GM23338 (cell line): ENCODE measurements at regions not wholly inside any gene's neighbourhood (a gene's known extent, or its start where the extent isn't known, plus 50 kb on each side); places are given as distances from the start of the nearest gene placed in this dataset.

ENCODE experiments used
- ATAC-seq: fragments of 200-7000 bp; cut with Tn5 transposase; 3 replicates; pipeline ENCODE4 v1.9.1; 2020
- DNase-seq: peaks from one replicate; pipeline ENCODE4 v3.0.0-alpha.2; 2015; ENCODE audit warnings: low spot score
- H2AFZ ChIP-seq: fragments of 200-600 bp; sonication (generic); 2 replicates; pipeline ENCODE4 v1.8.0; 2016; ENCODE audit warnings: antibody characterized with exemption, mild to moderate bottlenecking, moderate library complexity
- H3F3A ChIP-seq: fragments of 200-600 bp; sonication (generic); replicated peaks from 2 replicates; pipeline ENCODE4 v1.8.0; 2017; ENCODE audit warnings: antibody characterized with exemption, mixed run types, low read depth
- H3K27ac ChIP-seq: fragments of 200-600 bp; sonication (generic); 2 replicates; pipeline ENCODE4 v1.6.1; 2016; ENCODE audit warnings: low read depth
- H3K27me3 ChIP-seq: fragments of 200-600 bp; sonication (generic); 2 replicates; pipeline ENCODE4 v1.8.0; 2016; ENCODE audit warnings: mild to moderate bottlenecking, mixed run types, moderate library complexity; ENCODE audit not compliant: insufficient read depth
- H3K36me3 ChIP-seq: fragments of 200-600 bp; sonication (generic); 2 replicates; pipeline ENCODE4 v1.8.0; 2016; ENCODE audit warnings: mild to moderate bottlenecking; ENCODE audit not compliant: insufficient read depth
- H3K4me1 ChIP-seq: fragments of 200-600 bp; sonication (generic); 2 replicates; pipeline ENCODE4 v1.8.0; 2016; ENCODE audit warnings: mild to moderate bottlenecking, moderate library complexity; ENCODE audit not compliant: insufficient read depth
- H3K4me2 ChIP-seq: fragments of 200-600 bp; sonication (generic); 2 replicates; pipeline ENCODE4 v1.7.1; 2017; ENCODE audit warnings: mixed run types
- H3K4me3 ChIP-seq: fragments of 200-600 bp; sonication (generic); 2 replicates; pipeline ENCODE4 v1.6.1; 2016; ENCODE audit warnings: mixed run types
- H3K79me2 ChIP-seq: fragments of 200-600 bp; sonication (generic); replicated peaks from 2 replicates; pipeline ENCODE4 v1.8.0; 2017; ENCODE audit warnings: mild to moderate bottlenecking; ENCODE audit not compliant: insufficient read depth
- H3K9me2 ChIP-seq: fragments of 200-600 bp; sonication (generic); 2 replicates; pipeline ENCODE4 v1.8.0; 2017; ENCODE audit not compliant: insufficient read depth
- H4K20me1 ChIP-seq: fragments of 200-600 bp; sonication (generic); replicated peaks from 2 replicates; pipeline ENCODE4 v1.8.0; 2017; ENCODE audit warnings: mild to moderate bottlenecking; ENCODE audit not compliant: insufficient read depth
- H3K27ac Mint-ChIP-seq: 2 replicates; pipeline ENCODE4 v1.8.0; 2020; ENCODE audit warnings: inconsistent platforms, mild to moderate bottlenecking, moderate library complexity, mixed read lengths
- H3K27me3 Mint-ChIP-seq: 3 replicates; pipeline ENCODE4 v1.8.0; 2022; ENCODE audit warnings: low read depth, mild to moderate bottlenecking, moderate library complexity, mixed read lengths, inconsistent platforms; ENCODE audit not compliant: insufficient read depth, poor library complexity
- H3K36me3 Mint-ChIP-seq: 3 replicates; pipeline ENCODE4 v1.8.0; 2021; ENCODE audit warnings: low read depth, mild to moderate bottlenecking, inconsistent platforms, moderate library complexity, mixed read lengths
- H3K4me1 Mint-ChIP-seq: 3 replicates; pipeline ENCODE4 v1.8.0; 2020; ENCODE audit warnings: mild to moderate bottlenecking, inconsistent platforms, mixed read lengths
- H3K4me3 Mint-ChIP-seq: 3 replicates; pipeline ENCODE4 v1.8.0; 2021; ENCODE audit warnings: moderate library complexity, mild to moderate bottlenecking, inconsistent platforms, mixed read lengths
- H3K9me3 Mint-ChIP-seq: 3 replicates; pipeline ENCODE4 v1.8.0; 2020; ENCODE audit warnings: moderate library complexity, mild to moderate bottlenecking, inconsistent platforms, mixed read lengths
- CREB1 ChIP-seq: fragments of 250-450 bp; sonication (Bioruptor Pico); IDR thresholded peaks from 2 replicates; pipeline ENCODE4 v1.5.0; 2020; ENCODE audit warnings: low read depth, mild to moderate bottlenecking, moderate library complexity
- EZH2 ChIP-seq: fragments of 200-600 bp; sonication (generic); IDR thresholded peaks from one replicate; pipeline ENCODE4 v1.8.0; 2017; ENCODE audit warnings: antibody characterized with exemption, mild to moderate bottlenecking, low read depth; ENCODE audit not compliant: unreplicated experiment
- EZH2phosphoT487 ChIP-seq: fragments of 200-600 bp; sonication (generic); IDR thresholded peaks from one replicate; pipeline ENCODE4 v1.8.1; 2018; ENCODE audit warnings: antibody characterized with exemption; ENCODE audit not compliant: unreplicated experiment
- JUNB ChIP-seq: IDR thresholded peaks from one replicate; pipeline ENCODE4 v1.6.1; 2016; ENCODE audit warnings: antibody characterized with exemption; ENCODE audit not compliant: unreplicated experiment
- NANOG ChIP-seq: IDR thresholded peaks from 2 replicates; pipeline ENCODE4 v1.6.1; 2016; ENCODE audit warnings: antibody characterized with exemption, borderline replicate concordance
- POLR2AphosphoS5 ChIP-seq: IDR thresholded peaks from 2 replicates; pipeline ENCODE4 v1.6.1; 2016; ENCODE audit warnings: antibody characterized with exemption, low read depth
- STAT1 ChIP-seq: IDR thresholded peaks from one replicate; pipeline ENCODE4 v1.6.1; 2016; ENCODE audit warnings: antibody characterized with exemption; ENCODE audit not compliant: unreplicated experiment
- ZNF114 ChIP-seq: fragments of 250-450 bp; sonication (Bioruptor Pico); IDR thresholded peaks from 2 replicates; pipeline ENCODE4 v1.5.0; 2020; ENCODE audit warnings: mild to moderate bottlenecking, moderate library complexity
- ZNF331 ChIP-seq: fragments of 250-450 bp; sonication (Bioruptor Pico); IDR thresholded peaks from 2 replicates; pipeline ENCODE4 v1.5.0; 2020; ENCODE audit warnings: low read depth, mild to moderate bottlenecking, moderate library complexity
- TF ChIP-seq, protein P1 (sequence below), 2 experiments: fragments of 200-600 bp in 1 of 2; sonication (generic) in 1 of 2; conservative IDR thresholded peaks; 2 replicates each; pipeline versions ENCODE4 v1.5.1 to v1.6.1; 2016 to 2017; ENCODE audit warnings: antibody characterized with exemption in 2 of 2, low read depth in 2 of 2, mild to moderate bottlenecking in 2 of 2, moderate library complexity in 1 of 2
- TF ChIP-seq, protein P2 (sequence below): fragments of 250-450 bp; sonication (Bioruptor Pico); IDR thresholded peaks from 2 replicates; pipeline ENCODE4 v1.5.0; 2020; ENCODE audit warnings: mild to moderate bottlenecking, moderate library complexity
- TF ChIP-seq, protein P3 (sequence below): IDR thresholded peaks from 2 replicates; pipeline ENCODE4 v1.6.1; 2016; ENCODE audit warnings: antibody characterized with exemption
- TF ChIP-seq, protein P4 (sequence below): IDR thresholded peaks from one replicate; pipeline ENCODE4 v1.6.1; 2018; ENCODE audit warnings: antibody characterized with exemption; ENCODE audit not compliant: unreplicated experiment

DNA sequence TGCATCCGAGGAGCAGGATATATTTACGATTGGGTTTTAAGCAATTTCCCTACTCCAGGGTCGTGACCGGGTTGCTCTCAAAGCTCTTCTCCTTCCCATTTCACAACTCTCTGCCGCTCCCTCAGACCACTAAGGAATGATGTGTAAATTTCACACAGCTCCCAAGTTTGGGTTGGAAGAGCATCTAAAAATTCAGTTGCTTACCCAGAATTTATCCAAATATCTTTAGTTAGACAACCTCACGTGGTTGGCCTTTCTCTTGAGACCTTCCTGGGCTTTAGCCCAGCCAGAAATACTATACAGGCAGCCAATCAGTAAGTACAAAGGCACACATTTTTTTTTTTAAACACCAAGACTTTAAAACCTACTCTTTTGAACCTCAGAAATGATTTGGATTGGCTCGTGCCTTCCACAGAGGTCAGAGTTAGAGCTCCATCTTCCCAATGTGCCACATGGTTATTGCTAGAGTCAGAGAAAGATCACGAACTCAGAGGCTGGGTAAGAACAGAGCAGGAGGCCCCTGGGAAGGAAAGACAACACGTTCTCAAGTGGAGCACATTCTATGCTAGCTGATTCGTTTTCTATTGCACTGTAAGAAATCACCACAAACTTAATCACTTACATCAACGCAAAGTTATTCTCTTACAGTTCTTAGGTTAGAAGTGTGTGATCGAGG is 335.4 kb upstream of the MGMT start:
- peaks cover 9% of the 10 kb centered on the region for H3K4me1 Mint-ChIP-seq
- H3K79me2 ChIP-seq: no peaks in the 10 kb centered on the region
- H3K27me3 Mint-ChIP-seq: peaks cover 2% of the 10 kb centered on the region
- DNase-seq (no peak), ATAC-seq (no peak)
- no peaks in the 10 kb centered on the region for H3K27me3 ChIP-seq
- H3K4me2 ChIP-seq: no peak overlapping the region
- H3K36me3 ChIP-seq: no peaks in the 10 kb centered on the region
- peaks cover 1% of the 10 kb centered on the region for H3K4me1 ChIP-seq
- no peak overlapping the region for H3K27ac Mint-ChIP-seq
- H3K27ac ChIP-seq: no peak overlapping the region
- no peak overlapping the region for H3K4me3 Mint-ChIP-seq
- TF ChIP-seq EZH2: no peak
- TF ChIP-seq NANOG: no peak
- no peak for TF ChIP-seq POLR2AphosphoS5
- TF ChIP-seq, protein P1, sequence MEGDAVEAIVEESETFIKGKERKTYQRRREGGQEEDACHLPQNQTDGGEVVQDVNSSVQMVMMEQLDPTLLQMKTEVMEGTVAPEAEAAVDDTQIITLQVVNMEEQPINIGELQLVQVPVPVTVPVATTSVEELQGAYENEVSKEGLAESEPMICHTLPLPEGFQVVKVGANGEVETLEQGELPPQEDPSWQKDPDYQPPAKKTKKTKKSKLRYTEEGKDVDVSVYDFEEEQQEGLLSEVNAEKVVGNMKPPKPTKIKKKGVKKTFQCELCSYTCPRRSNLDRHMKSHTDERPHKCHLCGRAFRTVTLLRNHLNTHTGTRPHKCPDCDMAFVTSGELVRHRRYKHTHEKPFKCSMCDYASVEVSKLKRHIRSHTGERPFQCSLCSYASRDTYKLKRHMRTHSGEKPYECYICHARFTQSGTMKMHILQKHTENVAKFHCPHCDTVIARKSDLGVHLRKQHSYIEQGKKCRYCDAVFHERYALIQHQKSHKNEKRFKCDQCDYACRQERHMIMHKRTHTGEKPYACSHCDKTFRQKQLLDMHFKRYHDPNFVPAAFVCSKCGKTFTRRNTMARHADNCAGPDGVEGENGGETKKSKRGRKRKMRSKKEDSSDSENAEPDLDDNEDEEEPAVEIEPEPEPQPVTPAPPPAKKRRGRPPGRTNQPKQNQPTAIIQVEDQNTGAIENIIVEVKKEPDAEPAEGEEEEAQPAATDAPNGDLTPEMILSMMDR (conservative IDR thresholded peaks at IDR 0.05; ENCODE audit: low read depth in 2 of 2): no peak
- TF ChIP-seq EZH2phosphoT487: no peak
- no peak for TF ChIP-seq ZNF331
- no peak for TF ChIP-seq STAT1
- TF ChIP-seq, protein P2, sequence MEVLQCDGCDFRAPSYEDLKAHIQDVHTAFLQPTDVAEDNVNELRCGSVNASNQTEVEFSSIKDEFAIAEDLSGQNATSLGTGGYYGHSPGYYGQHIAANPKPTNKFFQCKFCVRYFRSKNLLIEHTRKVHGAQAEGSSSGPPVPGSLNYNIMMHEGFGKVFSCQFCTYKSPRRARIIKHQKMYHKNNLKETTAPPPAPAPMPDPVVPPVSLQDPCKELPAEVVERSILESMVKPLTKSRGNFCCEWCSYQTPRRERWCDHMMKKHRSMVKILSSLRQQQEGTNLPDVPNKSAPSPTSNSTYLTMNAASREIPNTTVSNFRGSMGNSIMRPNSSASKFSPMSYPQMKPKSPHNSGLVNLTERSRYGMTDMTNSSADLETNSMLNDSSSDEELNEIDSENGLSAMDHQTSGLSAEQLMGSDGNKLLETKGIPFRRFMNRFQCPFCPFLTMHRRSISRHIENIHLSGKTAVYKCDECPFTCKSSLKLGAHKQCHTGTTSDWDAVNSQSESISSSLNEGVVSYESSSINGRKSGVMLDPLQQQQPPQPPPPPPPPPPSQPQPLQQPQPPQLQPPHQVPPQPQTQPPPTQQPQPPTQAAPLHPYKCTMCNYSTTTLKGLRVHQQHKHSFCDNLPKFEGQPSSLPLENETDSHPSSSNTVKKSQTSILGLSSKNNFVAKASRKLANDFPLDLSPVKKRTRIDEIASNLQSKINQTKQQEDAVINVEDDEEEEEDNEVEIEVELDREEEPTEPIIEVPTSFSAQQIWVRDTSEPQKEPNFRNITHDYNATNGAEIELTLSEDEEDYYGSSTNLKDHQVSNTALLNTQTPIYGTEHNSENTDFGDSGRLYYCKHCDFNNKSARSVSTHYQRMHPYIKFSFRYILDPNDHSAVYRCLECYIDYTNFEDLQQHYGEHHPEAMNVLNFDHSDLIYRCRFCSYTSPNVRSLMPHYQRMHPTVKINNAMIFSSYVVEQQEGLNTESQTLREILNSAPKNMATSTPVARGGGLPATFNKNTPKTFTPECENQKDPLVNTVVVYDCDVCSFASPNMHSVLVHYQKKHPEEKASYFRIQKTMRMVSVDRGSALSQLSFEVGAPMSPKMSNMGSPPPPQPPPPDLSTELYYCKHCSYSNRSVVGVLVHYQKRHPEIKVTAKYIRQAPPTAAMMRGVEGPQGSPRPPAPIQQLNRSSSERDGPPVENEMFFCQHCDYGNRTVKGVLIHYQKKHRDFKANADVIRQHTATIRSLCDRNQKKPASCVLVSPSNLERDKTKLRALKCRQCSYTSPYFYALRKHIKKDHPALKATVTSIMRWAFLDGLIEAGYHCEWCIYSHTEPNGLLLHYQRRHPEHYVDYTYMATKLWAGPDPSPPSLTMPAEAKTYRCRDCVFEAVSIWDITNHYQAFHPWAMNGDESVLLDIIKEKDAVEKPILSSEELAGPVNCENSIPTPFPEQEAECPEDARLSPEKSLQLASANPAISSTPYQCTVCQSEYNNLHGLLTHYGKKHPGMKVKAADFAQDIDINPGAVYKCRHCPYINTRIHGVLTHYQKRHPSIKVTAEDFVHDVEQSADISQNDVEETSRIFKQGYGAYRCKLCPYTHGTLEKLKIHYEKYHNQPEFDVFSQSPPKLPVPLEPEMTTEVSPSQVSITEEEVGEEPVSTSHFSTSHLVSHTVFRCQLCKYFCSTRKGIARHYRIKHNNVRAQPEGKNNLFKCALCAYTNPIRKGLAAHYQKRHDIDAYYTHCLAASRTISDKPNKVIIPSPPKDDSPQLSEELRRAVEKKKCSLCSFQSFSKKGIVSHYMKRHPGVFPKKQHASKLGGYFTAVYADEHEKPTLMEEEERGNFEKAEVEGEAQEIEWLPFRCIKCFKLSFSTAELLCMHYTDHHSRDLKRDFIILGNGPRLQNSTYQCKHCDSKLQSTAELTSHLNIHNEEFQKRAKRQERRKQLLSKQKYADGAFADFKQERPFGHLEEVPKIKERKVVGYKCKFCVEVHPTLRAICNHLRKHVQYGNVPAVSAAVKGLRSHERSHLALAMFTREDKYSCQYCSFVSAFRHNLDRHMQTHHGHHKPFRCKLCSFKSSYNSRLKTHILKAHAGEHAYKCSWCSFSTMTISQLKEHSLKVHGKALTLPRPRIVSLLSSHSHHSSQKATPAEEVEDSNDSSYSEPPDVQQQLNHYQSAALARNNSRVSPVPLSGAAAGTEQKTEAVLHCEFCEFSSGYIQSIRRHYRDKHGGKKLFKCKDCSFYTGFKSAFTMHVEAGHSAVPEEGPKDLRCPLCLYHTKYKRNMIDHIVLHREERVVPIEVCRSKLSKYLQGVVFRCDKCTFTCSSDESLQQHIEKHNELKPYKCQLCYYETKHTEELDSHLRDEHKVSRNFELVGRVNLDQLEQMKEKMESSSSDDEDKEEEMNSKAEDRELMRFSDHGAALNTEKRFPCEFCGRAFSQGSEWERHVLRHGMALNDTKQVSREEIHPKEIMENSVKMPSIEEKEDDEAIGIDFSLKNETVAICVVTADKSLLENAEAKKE (CRISPR knock-in tag): no peak
- TF ChIP-seq, protein P3, sequence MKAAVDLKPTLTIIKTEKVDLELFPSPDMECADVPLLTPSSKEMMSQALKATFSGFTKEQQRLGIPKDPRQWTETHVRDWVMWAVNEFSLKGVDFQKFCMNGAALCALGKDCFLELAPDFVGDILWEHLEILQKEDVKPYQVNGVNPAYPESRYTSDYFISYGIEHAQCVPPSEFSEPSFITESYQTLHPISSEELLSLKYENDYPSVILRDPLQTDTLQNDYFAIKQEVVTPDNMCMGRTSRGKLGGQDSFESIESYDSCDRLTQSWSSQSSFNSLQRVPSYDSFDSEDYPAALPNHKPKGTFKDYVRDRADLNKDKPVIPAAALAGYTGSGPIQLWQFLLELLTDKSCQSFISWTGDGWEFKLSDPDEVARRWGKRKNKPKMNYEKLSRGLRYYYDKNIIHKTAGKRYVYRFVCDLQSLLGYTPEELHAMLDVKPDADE: no peak
- TF ChIP-seq, protein P4, sequence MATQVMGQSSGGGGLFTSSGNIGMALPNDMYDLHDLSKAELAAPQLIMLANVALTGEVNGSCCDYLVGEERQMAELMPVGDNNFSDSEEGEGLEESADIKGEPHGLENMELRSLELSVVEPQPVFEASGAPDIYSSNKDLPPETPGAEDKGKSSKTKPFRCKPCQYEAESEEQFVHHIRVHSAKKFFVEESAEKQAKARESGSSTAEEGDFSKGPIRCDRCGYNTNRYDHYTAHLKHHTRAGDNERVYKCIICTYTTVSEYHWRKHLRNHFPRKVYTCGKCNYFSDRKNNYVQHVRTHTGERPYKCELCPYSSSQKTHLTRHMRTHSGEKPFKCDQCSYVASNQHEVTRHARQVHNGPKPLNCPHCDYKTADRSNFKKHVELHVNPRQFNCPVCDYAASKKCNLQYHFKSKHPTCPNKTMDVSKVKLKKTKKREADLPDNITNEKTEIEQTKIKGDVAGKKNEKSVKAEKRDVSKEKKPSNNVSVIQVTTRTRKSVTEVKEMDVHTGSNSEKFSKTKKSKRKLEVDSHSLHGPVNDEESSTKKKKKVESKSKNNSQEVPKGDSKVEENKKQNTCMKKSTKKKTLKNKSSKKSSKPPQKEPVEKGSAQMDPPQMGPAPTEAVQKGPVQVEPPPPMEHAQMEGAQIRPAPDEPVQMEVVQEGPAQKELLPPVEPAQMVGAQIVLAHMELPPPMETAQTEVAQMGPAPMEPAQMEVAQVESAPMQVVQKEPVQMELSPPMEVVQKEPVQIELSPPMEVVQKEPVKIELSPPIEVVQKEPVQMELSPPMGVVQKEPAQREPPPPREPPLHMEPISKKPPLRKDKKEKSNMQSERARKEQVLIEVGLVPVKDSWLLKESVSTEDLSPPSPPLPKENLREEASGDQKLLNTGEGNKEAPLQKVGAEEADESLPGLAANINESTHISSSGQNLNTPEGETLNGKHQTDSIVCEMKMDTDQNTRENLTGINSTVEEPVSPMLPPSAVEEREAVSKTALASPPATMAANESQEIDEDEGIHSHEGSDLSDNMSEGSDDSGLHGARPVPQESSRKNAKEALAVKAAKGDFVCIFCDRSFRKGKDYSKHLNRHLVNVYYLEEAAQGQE: no peak
- no peak for TF ChIP-seq JUNB
- TF ChIP-seq CREB1 (CRISPR knock-in tag): no peak
- no peak for TF ChIP-seq ZNF114 (CRISPR knock-in tag)
- no peaks in the 10 kb centered on the region for H3F3A ChIP-seq
- 0 out of 2 replicates have a peak overlapping the region, but pooled peaks have one; percentile 28 for H2AFZ ChIP-seq
- H4K20me1 ChIP-seq: no peaks in the 10 kb centered on the region
- no peak overlapping the region for H3K4me3 ChIP-seq
- no peaks in the 10 kb centered on the region for H3K36me3 Mint-ChIP-seq
- H3K9me3 Mint-ChIP-seq: no peaks in the 10 kb centered on the region
- no peaks in the 10 kb centered on the region for H3K9me2 ChIP-seq
